Mesendoderm (in vitro differentiated cells): ENCODE measurements at regions not wholly inside any gene's neighbourhood (a gene's known extent, or its start where the extent isn't known, plus 50 kb on each side); places are given as distances from the start of the nearest gene placed in this dataset.

ENCODE experiments used
- DNase-seq: peaks from one replicate; pipeline ENCODE4 v3.0.0; 2013
- H2AK5ac ChIP-seq: 2 replicates; pipeline ENCODE4 v1.6.1; 2013; ENCODE audit warnings: low read length, inconsistent platforms
- H2BK120ac ChIP-seq: 2 replicates; pipeline ENCODE4 v1.6.1; 2013; ENCODE audit warnings: low read depth, mild to moderate bottlenecking, low read length, moderate library complexity, mixed read lengths
- H2BK15ac ChIP-seq: replicated peaks from 2 replicates; pipeline ENCODE4 v1.6.1; 2013; ENCODE audit warnings: low read depth, mild to moderate bottlenecking, moderate library complexity
- H2BK5ac ChIP-seq: 2 replicates; pipeline ENCODE4 v1.6.1; 2013; ENCODE audit warnings: low read length, inconsistent platforms
- H3K18ac ChIP-seq: 2 replicates; pipeline ENCODE4 v1.6.1; 2013; ENCODE audit warnings: mild to moderate bottlenecking, low read length, mixed read lengths
- H3K23ac ChIP-seq: one replicate; pipeline ENCODE4 v1.6.1; 2013; ENCODE audit warnings: low read length
- H3K27ac ChIP-seq: 2 replicates; pipeline ENCODE4 v1.5.1; 2013; ENCODE audit warnings: low read depth, mild to moderate bottlenecking, inconsistent platforms, low read length, moderate library complexity
- H3K27me3 ChIP-seq: 2 replicates; pipeline ENCODE4 v1.6.1; 2013; ENCODE audit warnings: low read length, control low read depth, mild to moderate bottlenecking, inconsistent platforms; ENCODE audit not compliant: insufficient read depth, poor library complexity
- H3K36me3 ChIP-seq: 2 replicates; pipeline ENCODE4 v1.6.1; 2013; ENCODE audit warnings: low read length, inconsistent platforms; ENCODE audit not compliant: control insufficient read depth, insufficient read depth
- H3K4ac ChIP-seq: one replicate; pipeline ENCODE4 v1.6.1; 2013; ENCODE audit warnings: low read depth, mild to moderate bottlenecking, low read length, moderate library complexity
- H3K4me1 ChIP-seq: 2 replicates; pipeline ENCODE4 v1.6.1; 2013; ENCODE audit warnings: low read depth, low read length, inconsistent platforms; ENCODE audit not compliant: control insufficient read depth
- H3K4me2 ChIP-seq: 2 replicates; pipeline ENCODE4 v1.6.1; 2013; ENCODE audit warnings: low read length
- H3K4me3 ChIP-seq: 2 replicates; pipeline ENCODE4 v1.5.1; 2013; ENCODE audit warnings: mild to moderate bottlenecking, low read length
- H3K56ac ChIP-seq: one replicate; pipeline ENCODE4 v1.6.1; 2013; ENCODE audit warnings: low read length
- H3K79me1 ChIP-seq: 2 replicates; pipeline ENCODE4 v1.6.1; 2013; ENCODE audit warnings: low read length, inconsistent platforms
- H3K79me2 ChIP-seq: 2 replicates; pipeline ENCODE4 v1.6.1; 2013; ENCODE audit warnings: mild to moderate bottlenecking, low read length; ENCODE audit not compliant: control insufficient read depth, insufficient read depth
- H3K9ac ChIP-seq: 2 replicates; pipeline ENCODE4 v1.6.1; 2013; ENCODE audit warnings: low read length, inconsistent platforms
- H4K5ac ChIP-seq: one replicate; pipeline ENCODE4 v1.6.1; 2013; ENCODE audit warnings: low read length
- H4K8ac ChIP-seq: one replicate; pipeline ENCODE4 v1.6.1; 2013; ENCODE audit warnings: low read depth, mild to moderate bottlenecking, control low read depth, low read length, moderate library complexity
- WGBS: extraction: QIAGEN DNeasy Blood & Tissue Kit; methylation state at CpG from one replicate; pipeline ENCODE4 v1.1.7; 2013; ENCODE audit warnings: low lambda C conversion rate, missing lambda C conversion rate; ENCODE audit not compliant: insufficient coverage; ENCODE audit errors: extremely low coverage; 5-methylcytosine and 5-hydroxymethylcytosine counted together

- Histone ChIP-seq H3K23ac (no peak overlapping the region), H3K79me2 (no peaks in the 10 kb centered on the region), H3K4me1 (no peaks in the 10 kb centered on the region), H2BK5ac (no peak overlapping the region), H2AK5ac (no peak overlapping the region), H3K18ac (no peak overlapping the region), H4K5ac (no peak overlapping the region), H3K79me1 (no peaks in the 10 kb centered on the region), H3K27me3 (no peaks in the 10 kb centered on the region), H4K8ac (no peak overlapping the region), H3K4me3 (no peak overlapping the region), H3K36me3 (no peaks in the 10 kb centered on the region), H2BK120ac (no peak overlapping the region), H3K9ac (no peak overlapping the region), H3K27ac (no peak overlapping the region), H3K4me2 (no peak overlapping the region), H3K56ac (no peak overlapping the region), H3K4ac (no peak overlapping the region), H2BK15ac (no peak overlapping the region)
- WGBS = 100% methylated on average over 3 of the region's 22 CpGs
- DNase-seq = no peak
These were observed 80.7 kb upstream of the DLG1 start for GRCh38 chr3:197378985-197379718.

DNA sequence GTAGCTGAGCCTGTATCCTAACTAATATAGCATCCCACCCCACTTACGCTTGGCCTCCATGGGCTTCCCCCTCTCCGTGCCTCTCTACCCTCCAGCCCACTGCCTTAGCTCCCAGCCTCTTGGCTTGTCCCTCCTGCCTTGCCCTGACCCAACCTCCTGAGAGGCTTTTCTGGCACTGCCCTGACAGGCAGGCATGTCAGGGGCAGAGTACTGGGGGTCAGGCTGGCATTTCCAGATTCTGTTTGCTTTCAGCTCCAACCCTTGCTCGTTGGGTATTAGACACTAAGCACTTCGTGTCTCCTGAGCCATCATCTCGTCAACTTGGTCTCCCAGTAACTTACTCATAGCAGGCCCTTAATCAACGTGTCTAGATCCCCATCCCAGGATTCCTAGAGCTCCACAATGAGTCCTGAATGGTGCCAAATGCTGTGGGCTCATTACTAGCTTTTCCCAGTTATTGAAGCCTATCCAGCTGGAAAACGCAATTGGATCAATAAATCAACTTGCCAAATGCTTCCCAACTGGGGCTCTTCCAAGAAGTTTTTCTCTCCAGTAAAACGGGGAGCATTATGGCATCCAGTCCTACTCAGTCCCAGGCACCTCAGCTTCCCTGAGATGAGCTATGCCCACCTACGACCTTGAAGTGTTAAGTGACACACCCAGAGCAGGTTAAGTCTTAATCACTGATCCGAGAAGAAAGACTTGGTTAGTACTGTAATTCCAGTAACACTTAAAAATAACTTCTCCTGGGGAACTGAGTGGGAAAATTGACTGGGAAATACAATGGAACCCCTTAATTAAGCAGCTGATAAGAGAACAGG lies 78.5 kb upstream of the DLG1 start:
- H2BK15ac ChIP-seq = no peak overlapping the region
- no peak overlapping the region for H2BK5ac ChIP-seq
- H3K27ac ChIP-seq = no peak overlapping the region
- H3K4me3 ChIP-seq = no peak overlapping the region
- H3K27me3 ChIP-seq = no peaks in the 10 kb centered on the region
- no peak overlapping the region for H3K56ac ChIP-seq
- H3K9ac ChIP-seq = no peak overlapping the region
- H3K79me1 ChIP-seq = no peaks in the 10 kb centered on the region
- H3K4me1 ChIP-seq = no peaks in the 10 kb centered on the region
- no peak overlapping the region for H2BK120ac ChIP-seq
- H4K5ac ChIP-seq = no peak overlapping the region
- H3K4me2 ChIP-seq = no peak overlapping the region
- no peak overlapping the region for H4K8ac ChIP-seq
- H3K4ac ChIP-seq = no peak overlapping the region
- no peaks in the 10 kb centered on the region for H3K79me2 ChIP-seq
- no peaks in the 10 kb centered on the region for H3K36me3 ChIP-seq
- no peak overlapping the region for H2AK5ac ChIP-seq
- H3K18ac ChIP-seq = no peak overlapping the region
- WGBS = no CpG with 5 or more reads among the region's 10 CpGs
- no peak overlapping the region for H3K23ac ChIP-seq
- no peak for DNase-seq

- no peaks in the 10 kb centered on the region for H3K36me3 ChIP-seq
- no peak overlapping the region for H4K5ac ChIP-seq
- H2BK5ac ChIP-seq = no peak overlapping the region
- no peak overlapping the region for H3K4ac ChIP-seq
- no peak overlapping the region for H3K4me3 ChIP-seq
- H4K8ac ChIP-seq = no peak overlapping the region
- no peak overlapping the region for H3K18ac ChIP-seq
- H3K23ac ChIP-seq = no peak overlapping the region
- H3K79me1 ChIP-seq = no peaks in the 10 kb centered on the region
- no CpG with 5 or more reads among the region's 4 CpGs for WGBS
- H3K56ac ChIP-seq = no peak overlapping the region
- DNase-seq = no peak
- no peaks in the 10 kb centered on the region for H3K4me1 ChIP-seq
- no peaks in the 10 kb centered on the region for H3K79me2 ChIP-seq
- H3K4me2 ChIP-seq = no peak overlapping the region
- no peak overlapping the region for H2BK120ac ChIP-seq
- H3K9ac ChIP-seq = no peak overlapping the region
- no peak overlapping the region for H2AK5ac ChIP-seq
- no peaks in the 10 kb centered on the region for H3K27me3 ChIP-seq
- no peak overlapping the region for H2BK15ac ChIP-seq
- no peak overlapping the region for H3K27ac ChIP-seq
These were observed 77.6 kb upstream of the DLG1 start for GRCh38 chr3:197376020-197376419.

DNA sequence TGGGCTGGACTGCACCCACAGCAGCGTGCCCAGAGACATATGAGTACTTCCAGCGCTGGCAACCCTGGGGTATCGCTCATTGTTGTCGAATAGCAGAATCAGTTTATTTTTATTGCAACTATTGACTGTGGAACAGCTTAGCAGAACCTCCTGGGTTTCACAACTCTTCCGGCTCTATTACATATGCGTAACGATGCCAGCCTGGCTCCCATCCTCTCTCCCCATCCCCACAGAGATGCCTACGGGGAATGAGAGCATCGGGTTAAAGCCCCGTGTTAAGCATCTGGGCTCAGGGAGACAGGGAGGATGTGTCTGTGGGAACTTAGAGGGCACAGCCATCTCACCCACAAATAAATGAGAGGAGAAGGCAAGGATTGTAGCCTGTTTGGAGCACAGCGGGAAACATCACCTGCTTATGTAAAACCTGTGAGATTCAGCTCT lies 76.6 kb upstream of the DLG1 start:
- no peak overlapping the region for H3K18ac ChIP-seq
- H3K4ac ChIP-seq = no peak overlapping the region
- H3K36me3 ChIP-seq = no peaks in the 10 kb centered on the region
- no peak overlapping the region for H4K8ac ChIP-seq
- no peak overlapping the region for H3K9ac ChIP-seq
- H3K23ac ChIP-seq = no peak overlapping the region
- no peak overlapping the region for H3K4me2 ChIP-seq
- H2BK5ac ChIP-seq = no peak overlapping the region
- no peak overlapping the region for H3K4me3 ChIP-seq
- no peak overlapping the region for H2BK120ac ChIP-seq
- no peak overlapping the region for H2AK5ac ChIP-seq
- H3K79me2 ChIP-seq = no peaks in the 10 kb centered on the region
- H3K27me3 ChIP-seq = no peaks in the 10 kb centered on the region
- no peak overlapping the region for H3K27ac ChIP-seq
- H3K79me1 ChIP-seq = no peaks in the 10 kb centered on the region
- no peak overlapping the region for H2BK15ac ChIP-seq
- H3K56ac ChIP-seq = no peak overlapping the region
- DNase-seq = no peak
- H3K4me1 ChIP-seq = no peaks in the 10 kb centered on the region
- H4K5ac ChIP-seq = no peak overlapping the region
- no CpG with 5 or more reads among the region's 11 CpGs for WGBS

- Histone ChIP-seq H3K4me1 (peaks cover 5% of the 10 kb centered on the region), H3K23ac (no peak overlapping the region), H3K56ac (no peak overlapping the region), H3K27ac (no peak overlapping the region), H4K8ac (no peak overlapping the region), H2BK15ac (no peak overlapping the region), H3K18ac (no peak overlapping the region), H3K9ac (no peak overlapping the region), H3K79me1 (no peaks in the 10 kb centered on the region), H3K4ac (no peak overlapping the region), H2AK5ac (no peak overlapping the region), H3K4me2 (no peak overlapping the region), H2BK120ac (no peak overlapping the region), H3K4me3 (no peak overlapping the region), H2BK5ac (no peak overlapping the region), H3K36me3 (no peaks in the 10 kb centered on the region), H3K79me2 (no peaks in the 10 kb centered on the region), H3K27me3 (no peaks in the 10 kb centered on the region), H4K5ac (no peak overlapping the region)
- no CpG with 5 or more reads among the region's 8 CpGs for WGBS
- DNase-seq = no peak
These were observed 74.7 kb upstream of the DLG1 start for GRCh38 chr3:197373096-197373495.
